ENCODE measurements at regions not wholly inside any gene's neighbourhood (a gene's known extent, or its start where the extent isn't known, plus 50 kb on each side); places are given as distances from the start of the nearest gene placed in this dataset.
"Not testable (repeated sequence)": the region's sequence is repeated elsewhere in the genome, so short reads cannot be mapped to it uniquely, and the experiment has no call there.

DNA sequence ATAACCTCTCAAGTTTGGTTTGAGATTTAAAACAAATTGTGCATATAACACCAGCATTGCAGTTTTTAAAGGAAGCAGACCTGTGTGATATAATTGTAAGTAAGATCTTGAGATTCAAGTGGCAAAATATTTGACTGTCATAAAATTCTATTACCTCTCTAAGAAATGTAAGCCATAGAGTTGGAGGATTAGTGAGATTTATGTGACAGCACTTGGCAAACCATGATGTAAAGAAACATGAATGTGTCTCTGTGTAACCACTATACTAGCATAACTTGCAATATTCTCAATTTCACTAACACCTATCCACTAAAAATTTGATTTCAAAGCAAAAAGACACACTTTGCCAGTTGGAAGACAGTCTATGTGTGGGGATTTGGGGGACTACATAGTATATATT lies 190.2 kb upstream of the SSTR4 start:
- DNase-seq (ENCODE audit: low read depth in 2 of 2, low spot score in 1 of 2): no peak

DNA sequence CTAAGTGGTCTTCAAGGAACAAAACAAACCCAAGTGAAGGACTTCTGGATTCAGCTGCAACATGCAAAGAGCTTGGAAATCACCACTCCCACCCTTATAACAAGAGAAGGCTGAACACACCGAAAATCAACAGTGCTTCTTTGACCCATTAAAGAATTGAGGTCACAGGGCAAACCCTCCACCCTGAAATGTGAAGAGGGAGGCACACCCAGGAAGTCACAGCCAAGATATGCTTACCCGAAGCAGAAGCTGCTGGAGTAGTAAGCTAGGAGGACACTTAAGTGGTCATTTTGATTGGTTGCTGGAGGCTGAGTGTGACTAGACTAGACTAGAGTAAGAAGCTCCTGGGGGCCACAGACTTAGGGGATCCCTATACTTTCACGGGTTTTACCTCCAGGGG lies 188.2 kb upstream of the SSTR4 start:
- DNase-seq (ENCODE audit: low read depth in 2 of 2, low spot score in 1 of 2): no peak

DNA sequence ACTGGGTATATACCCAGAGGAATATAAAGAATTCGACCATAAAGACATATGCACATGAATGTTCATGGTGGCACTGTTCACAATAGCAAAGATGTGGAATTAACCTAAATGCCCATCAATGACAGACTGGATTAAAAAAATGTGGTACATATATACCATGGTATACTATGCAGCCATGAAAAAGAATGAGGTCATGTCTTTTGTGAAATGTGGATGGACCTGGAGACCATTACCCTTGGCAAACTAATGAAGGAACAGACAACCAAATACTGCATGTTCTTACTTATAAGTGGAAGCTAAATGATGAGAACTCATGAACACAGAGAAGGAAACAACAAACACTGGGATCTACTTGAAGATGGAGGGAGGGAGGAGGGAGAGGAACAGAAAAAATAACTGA lies 186.7 kb upstream of the SSTR4 start:
- DNase-seq (ENCODE audit: low read depth in 2 of 2, low spot score in 1 of 2): no peak

DNA sequence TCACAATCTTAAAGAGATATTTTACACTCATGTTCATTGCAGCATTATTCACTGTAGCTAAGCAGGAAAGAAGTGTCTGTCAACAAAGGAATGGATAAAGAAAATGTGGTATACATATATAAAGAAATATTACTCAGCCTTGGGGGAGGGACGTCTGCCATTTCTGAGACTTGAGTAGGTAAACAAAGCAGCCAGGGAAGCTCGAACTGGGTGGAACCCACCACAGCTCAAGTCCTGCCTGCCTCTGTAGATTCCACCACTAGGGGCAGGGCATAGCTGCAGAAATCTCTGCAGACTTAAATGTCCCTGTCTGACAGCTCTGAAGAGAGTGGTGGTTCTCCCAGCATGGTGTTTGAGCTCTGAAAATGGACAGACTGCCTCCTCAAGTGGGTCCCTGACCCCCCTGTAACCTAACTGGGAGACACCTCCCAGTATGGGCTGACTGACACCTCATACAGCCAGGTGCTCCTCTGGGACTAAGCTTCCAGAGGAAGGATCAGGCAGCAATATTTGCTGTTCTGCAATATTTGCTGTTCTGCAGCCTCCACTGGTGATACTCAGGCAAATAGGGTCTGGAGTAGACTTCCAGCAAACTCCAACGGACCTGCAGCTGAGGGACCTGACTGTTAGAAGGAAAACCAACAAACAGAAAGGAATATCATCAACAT lies 183.3 kb upstream of the SSTR4 start:
- DNase-seq (ENCODE audit: low read depth in 2 of 2, low spot score in 1 of 2): not testable (repeated sequence)

DNA sequence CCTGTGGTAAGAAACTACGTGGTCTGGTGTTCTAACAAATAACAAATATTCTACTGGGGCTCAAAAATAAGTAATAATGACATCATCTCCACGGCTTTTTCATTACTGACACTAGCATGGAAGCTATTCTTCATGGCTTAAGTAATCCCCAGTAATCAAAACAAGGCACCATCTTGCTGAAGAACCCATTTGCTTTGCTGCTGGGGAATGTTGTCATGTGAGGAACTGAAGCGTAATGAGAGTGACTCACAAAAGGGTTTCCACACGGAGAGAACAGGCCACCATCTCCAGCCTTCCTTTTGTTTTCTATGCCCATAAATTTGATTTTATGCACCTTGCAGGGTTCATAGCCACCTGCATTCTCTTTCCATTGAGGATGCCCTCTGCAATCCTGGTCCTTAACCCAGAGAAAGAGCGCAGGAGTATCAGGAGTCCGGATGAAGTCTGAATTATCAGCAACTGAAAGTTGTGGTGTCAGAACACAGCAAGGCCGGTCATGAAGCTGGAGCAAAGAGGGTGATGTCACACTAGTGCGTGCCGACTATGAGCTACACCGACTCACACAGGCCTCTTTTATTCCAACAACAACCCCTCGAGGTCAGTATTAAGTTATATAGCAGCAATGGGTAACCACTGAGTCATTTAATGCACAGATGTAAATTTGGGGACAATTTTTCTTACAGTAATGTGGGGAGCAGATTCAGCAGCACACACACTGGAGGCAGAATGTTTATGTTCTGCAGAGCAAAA lies 173.7 kb upstream of the SSTR4 start:
- no peak for DNase-seq (ENCODE audit: low read depth in 2 of 2, low spot score in 1 of 2)

DNA sequence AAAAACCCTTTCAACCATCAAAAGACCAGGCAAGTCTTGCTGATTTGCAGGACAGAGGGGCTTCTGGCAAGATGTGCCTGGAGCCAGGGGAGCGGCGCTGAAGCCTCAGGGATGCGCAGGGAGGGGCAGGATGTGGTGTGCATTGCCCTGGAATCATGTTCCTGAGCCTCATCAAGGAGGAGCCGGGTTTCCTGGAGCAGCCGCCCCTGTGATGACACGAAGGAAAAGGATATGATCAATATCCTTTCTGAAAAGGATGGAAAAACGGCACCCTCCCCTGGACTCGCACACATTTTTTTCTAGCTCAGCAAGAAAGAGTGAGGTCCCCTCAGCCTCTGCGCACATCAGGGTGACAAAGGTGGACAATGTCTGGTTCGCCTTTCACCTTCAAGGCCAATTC lies 173.1 kb upstream of the SSTR4 start:
- DNase-seq (ENCODE audit: low read depth in 2 of 2, low spot score in 1 of 2): no peak

DNA sequence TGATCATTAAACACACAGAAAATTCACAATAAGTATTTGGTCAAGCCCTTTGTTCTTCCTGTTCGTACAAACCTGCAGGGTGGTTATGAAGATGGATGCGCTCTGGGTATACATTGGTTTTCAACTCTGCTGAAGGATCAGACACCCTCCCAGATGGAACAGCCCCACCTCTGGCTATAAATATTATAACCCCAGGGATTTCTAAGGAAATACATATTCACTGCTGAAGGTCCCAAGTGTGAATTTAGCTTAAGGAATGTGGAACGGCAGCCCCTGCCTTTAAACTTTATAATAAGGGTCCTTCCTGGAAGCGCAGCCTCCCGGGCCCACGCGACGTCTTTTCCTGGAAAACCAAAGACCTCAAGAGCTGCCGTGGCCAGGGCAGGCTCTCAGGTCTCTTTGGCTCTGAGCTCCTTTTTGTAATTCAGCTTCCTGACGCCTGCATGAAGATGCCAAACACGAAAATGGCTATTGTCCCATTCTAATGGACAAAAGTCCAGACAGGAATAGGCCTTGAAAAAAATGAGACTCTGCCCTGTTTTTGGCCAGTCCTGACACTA lies 172.4 kb upstream of the SSTR4 start:
- no peak for DNase-seq (ENCODE audit: low read depth in 2 of 2, low spot score in 1 of 2)

DNA sequence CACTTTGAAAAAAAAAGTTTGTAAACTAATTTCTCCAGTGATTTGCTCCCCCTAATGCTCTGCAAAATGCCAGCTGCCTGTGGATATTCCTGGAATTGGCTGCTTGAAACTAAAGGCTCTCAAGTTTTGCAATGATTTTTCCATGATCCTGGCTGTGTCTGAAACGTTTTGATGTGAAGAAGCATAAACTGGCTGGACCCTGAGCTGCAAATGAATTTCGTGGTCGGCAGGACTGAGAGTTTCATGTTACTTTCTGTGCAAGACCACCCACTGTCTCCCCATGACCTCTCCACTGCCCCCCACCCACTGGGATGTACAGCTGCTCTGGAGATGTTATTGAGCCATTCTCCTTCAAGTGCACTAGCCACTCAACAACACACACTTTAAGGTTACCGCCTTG lies 171.3 kb upstream of the SSTR4 start:
- no peak for DNase-seq (ENCODE audit: low read depth in 2 of 2, low spot score in 1 of 2)

DNA sequence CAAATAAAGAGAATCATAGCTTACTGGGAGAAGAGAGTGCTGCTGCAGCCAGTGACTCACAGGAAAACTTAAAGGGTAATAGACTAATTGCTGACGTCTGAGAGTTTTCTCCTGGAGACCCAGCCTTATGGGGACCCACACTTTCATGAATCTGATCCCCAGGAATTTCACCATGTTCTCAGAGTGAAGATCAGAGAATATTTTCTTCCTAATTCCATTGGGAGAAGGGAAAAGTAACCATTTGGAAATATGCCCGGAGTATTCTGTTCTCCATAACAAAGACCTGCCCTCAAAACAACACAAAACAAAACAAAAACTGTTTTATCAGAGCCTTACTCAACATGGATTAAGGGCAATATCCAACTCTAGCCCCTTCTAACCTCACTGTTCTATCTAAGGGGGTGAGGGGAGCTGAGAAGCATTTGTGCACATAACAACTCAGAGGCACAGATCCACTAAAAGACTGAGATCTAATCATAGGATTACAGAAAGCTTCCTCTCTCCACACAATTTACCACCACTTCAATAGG lies 168.2 kb upstream of the SSTR4 start:
- DNase-seq (ENCODE audit: low read depth in 2 of 2, low spot score in 1 of 2): no peak

DNA sequence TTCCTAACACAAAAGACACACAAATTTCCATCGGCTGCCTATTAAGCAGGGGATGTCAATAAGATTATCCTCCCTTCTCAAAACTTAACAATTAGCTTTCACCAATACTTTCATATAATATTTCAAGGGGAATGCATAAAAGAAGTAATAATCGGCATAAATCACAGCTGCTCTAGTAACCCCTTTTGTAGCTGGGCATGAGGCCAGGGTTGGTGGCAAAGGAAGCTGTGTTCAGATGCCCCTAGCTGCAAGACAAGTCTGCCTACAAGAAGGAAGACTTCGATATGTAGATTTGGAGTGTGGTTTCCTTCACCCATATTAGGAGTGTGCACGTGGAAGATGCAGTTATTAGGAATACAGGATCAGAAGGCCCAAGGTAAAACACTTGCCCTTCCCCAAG lies 156.9 kb upstream of the SSTR4 start:
- DNase-seq (ENCODE audit: low read depth in 2 of 2, low spot score in 1 of 2): no peak

DNA sequence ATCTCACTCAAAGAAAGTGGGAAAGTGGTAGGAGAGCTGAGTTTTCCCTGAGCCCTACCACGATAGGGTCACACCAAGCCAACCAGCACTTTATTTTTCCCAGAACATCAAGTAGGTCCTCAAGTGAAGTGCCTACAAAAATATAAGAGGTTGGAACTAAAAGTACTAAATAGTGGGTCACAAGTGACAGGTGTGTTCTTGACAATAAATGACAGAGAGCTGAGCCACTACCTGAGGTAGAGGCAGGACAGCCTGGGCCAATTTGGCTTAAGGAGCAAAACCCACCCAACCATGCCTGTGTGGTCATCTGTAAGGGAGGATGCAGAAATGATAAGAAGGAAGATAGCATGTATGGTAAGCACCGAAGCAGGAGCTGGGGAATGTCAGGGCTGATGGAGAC lies 154.8 kb upstream of the SSTR4 start:
- no peak for DNase-seq (ENCODE audit: low read depth in 2 of 2, low spot score in 1 of 2)

DNA sequence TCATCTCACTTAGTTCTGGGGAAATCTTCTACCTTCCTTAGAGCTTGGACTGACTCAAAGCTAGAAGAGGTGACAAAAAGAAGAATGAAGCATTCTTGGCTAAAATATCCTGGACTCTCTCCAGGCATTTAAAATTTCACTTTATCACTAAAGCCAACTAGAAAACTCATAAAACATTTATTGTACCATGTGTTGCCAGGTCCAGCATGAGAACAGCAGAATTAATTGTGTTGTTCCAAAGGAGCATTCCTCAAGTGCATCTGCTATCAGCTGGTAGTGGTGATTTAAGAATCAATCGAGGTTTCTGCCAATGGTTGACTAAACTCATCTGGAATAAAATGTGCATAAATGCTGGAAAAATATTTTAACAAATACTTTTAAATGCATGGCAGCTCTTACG lies 147.3 kb upstream of the SSTR4 start:
- no peak for DNase-seq (ENCODE audit: low read depth in 2 of 2, low spot score in 1 of 2)

DNA sequence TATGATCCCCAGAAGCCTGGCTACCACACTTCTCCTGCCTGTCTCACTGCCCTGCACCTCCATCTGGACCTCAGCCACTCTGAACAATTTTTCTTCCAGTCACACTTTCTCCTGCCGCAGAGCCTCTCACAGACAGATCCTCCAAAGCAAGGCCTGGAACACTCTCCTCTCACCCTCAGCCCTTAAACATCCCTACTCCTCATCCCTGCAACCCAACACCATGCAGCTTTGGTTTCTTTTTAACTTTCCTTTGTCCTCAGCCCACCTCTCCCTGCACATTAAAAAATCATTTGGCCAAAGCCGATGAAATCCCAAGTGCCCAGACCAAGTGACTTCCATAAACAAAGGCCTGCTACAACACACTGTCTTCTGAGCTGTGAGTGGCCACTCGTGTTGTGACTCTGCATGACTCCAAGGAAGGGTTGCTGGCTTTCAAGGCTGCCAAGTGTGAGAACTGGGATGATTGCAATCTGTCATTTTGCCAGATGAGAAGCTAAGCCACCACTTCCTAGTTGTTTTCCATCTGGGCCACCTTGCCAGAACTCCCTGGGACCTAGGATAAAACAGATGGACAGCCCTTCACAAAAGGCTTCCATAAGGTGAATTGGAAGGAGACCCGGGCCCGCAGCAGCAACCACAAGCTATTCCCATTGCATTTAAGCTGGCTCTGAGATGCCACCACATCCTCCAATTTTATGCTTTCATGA lies 144.4 kb upstream of the SSTR4 start:
- DNase-seq (ENCODE audit: low read depth in 2 of 2, low spot score in 1 of 2): no peak

DNA sequence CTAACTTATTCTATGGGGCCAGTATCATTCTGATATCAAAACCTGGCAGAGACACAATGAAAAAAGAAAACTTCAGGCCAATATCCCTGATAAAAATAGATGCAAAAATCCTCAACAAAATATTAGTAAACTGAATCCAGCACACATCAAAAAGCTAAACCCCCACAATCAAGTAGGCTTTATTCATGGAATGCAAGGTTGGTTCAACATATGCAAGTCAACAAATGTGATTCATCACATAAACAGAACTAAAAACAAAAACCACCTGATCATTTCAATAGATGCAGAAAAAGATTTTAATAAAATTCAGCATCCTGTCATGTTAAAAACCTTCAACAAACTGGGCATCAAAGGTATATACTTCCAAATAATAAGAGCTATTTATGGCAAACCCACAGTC lies 133.9 kb upstream of the SSTR4 start:
- DNase-seq (ENCODE audit: low read depth in 2 of 2, low spot score in 1 of 2): no peak

DNA sequence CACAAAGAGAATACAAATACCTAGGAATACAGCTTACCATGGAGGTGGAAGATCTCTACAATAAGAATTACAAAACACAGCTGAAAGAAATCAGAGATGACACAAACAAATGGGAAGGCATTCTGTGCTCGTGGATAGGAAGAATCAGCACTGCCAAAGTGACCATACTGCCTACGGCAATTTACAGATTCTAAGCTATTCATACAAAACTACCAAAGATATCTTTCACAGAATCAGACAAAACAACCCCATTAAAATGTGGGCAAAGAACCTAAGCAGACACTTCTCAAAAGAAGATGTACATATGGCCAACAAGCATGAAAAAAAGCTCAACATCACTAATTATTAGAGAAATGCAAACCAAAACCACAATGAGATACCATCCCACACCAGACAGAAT lies 133.2 kb upstream of the SSTR4 start:
- no peak for DNase-seq (ENCODE audit: low read depth in 2 of 2, low spot score in 1 of 2)

DNA sequence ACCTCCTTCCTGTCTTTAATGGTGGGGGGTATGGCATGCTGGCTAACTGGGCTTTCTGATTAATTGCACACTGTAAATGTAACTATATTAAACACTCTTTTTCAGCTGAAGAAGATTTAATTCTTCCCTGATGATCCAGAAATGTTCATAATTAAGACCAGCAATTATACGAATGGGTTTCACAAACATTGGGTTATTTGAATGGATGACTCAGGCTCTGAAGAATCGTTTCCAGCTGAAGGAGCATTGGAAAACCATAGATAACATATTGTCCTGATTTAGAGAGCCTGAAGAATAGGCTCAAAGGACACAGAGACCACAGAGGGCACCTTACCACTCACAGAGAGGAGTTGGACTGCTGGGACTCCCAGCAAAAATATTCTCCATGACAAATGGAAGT lies 130.7 kb upstream of the SSTR4 start:
- no peak for DNase-seq (ENCODE audit: low read depth in 2 of 2, low spot score in 1 of 2)

DNA sequence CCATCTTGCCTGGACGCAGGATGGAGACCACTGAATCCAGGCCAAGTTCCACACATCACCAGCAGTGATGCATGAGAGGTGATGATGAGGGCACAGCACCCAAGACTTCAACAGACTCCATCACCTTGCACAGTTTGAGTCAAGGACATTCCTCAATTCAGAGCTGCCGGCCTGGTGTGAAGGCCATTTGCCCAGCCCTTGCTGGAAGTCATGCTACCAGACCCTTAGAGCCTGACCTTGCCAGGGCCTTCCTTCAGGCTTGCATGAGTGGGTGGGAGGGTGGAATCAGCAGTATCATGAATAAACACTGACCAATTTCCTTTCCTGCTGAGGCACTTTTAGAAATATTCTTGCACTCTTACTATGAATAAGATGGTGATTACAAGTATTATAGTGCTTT lies 130.2 kb upstream of the SSTR4 start:
- no peak for DNase-seq (ENCODE audit: low read depth in 2 of 2, low spot score in 1 of 2)

DNA sequence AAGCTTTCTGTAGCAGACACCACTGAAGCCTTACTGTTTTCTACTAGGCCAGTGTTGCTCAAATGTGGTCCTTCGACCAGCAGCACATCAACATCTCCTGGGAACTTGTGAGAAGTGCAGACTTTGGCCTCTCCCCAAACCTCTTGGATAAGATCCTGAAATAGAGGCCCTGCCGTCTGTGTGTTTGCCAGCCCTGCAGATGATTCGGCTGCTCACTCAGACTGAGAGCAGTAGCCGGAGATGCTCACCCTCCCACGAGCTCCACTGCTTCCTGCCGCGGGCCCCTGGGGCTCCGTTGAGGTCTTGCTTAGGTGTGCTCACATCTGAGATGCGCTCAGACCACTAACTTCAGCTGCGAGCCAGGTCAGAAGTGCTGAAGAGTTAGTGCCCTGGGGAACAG lies 129.5 kb upstream of the SSTR4 start:
- no peak for DNase-seq (ENCODE audit: low read depth in 2 of 2, low spot score in 1 of 2)

DNA sequence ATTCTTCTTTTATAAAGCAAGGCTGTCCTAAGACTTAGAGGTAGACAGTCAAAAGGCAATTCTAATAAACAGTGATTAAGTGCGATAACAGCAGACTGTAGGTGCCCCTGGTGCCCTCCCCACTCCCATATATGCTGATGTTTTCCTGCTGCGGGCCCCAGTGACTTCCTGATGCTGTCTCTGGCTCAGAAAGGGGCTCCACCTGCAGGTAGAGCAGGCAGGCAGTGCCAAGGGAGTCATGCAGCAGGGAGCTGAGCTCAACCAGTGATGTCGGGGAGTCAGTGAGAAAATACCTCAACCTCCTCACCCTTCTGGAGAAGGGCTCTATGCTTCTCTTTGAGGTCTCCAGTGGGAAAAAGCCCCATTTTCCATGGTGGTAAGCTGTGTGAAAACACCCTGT lies 126.7 kb upstream of the SSTR4 start:
- DNase-seq (ENCODE audit: low read depth in 2 of 2, low spot score in 1 of 2): no peak

DNA sequence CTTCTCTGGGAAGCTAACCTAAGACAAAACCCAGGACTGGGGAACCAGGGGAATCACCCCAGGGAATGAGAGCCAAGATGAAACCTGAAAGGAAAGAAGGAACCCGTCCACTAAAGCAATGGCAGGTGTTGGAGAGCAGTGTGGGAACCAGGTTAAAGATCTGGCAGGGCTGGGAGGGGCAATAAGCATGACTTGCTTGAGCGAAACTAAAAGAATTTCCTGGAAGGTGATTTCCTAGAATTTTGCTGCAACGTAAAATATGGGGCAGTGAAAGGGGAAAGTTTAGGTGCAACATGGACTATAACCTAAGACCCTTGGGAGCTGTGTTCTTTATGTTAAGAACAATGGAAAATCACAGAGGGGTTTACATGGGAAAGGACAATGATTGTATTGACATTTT lies 126.2 kb upstream of the SSTR4 start:
- DNase-seq (ENCODE audit: low read depth in 2 of 2, low spot score in 1 of 2): no peak

DNA sequence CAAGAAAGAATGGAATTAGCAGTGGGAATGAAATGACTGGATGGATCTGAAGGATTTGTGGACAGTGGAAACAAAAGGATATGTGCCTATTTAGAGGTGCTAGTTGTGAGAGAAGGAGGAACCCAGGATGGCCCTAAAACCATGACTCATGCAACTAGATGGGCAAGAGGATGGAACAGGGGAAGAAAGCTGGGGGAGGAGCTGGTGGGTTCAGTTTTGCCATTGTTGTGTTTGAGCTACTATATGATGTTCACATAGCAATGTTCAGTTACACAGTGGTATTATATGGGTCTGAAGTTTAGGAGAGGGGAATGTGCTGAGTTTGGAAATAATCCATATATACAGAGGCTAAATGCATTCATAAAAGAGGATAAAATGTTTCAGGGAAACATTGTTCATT lies 125.7 kb upstream of the SSTR4 start:
- no peak for DNase-seq (ENCODE audit: low read depth in 2 of 2, low spot score in 1 of 2)

DNA sequence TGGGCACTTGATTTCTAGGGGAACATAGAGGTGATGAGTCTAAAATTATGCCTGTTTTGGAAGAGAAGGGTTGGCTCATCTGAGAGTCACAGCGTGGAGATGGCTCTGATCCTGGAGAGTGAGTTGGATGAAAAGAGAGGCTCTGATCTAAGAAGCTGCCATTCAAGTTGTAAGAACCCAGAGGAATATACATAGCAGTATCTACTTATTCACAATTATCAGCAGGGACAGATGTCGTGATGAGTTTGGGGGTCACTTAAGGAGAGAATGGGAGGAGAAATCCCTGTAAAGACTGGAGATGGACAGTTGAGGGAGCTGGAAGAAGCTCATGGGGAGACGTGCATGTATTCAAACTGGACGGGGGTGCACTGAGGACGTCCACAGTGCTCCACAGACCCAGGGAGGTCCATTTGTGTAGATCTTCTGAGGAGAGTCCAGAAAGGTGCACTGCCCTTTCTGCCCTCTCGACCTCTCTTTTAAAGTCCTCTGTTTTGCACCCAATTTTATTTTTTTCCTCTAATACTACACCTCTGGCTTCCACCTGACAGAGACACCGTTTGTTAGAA lies 124.7 kb upstream of the SSTR4 start:
- DNase-seq (ENCODE audit: low read depth in 2 of 2, low spot score in 1 of 2): no peak

Measured in stimulated activated CD8-positive, alpha-beta memory T cell treated with anti-CD3 and anti-CD28 coated beads, Interleukin-4, amount 100 ng/mL, for 1 hour (primary cell).